Muscle of arm (tissue), 1 donor: ENCODE measurements at regions not wholly inside any gene's neighbourhood (a gene's known extent, or its start where the extent isn't known, plus 50 kb on each side); places are given as distances from the start of the nearest gene placed in this dataset.
A peak's percentile ranks its signal among the peaks of the same experiment; 100 is the strongest.
"Not testable (repeated sequence)": the region's sequence is repeated elsewhere in the genome, so short reads cannot be mapped to it uniquely, and the experiment has no call there.

Experiments
- DNase-seq: peaks from one replicate; pipeline ENCODE4 v3.0.0-alpha.2; 2013

GRCh38 chr13:31517599-31517998 lies 221.7 kb upstream of the RXFP2 start:
- DNase-seq: no peak

GRCh38 chr13:31518645-31519044 lies 220.7 kb upstream of the RXFP2 start:
- DNase-seq: no peak

GRCh38 chr13:31521435-31521834 lies 217.9 kb upstream of the RXFP2 start:
- no peak for DNase-seq

- DNase-seq: no peak
Observed at GRCh38 chr13:31522396-31522795, 216.9 kb upstream of the RXFP2 start.

GRCh38 chr13:31528176-31528575 lies 211.2 kb upstream of the RXFP2 start:
- no peak for DNase-seq

GRCh38 chr13:31528758-31529157 lies 210.6 kb upstream of the RXFP2 start:
- DNase-seq: no peak

- DNase-seq: no peak
Observed at GRCh38 chr13:31530922-31531321, 208.4 kb upstream of the RXFP2 start.

- no peak for DNase-seq
Observed at GRCh38 chr13:31537052-31537451, 202.3 kb upstream of the RXFP2 start.

- DNase-seq: peak; percentile 13
Observed at GRCh38 chr13:31538067-31539042, 201.0 kb upstream of the RXFP2 start.

- no peak for DNase-seq
Observed at GRCh38 chr13:31540281-31540680, 199.0 kb upstream of the RXFP2 start.

- DNase-seq: no peak
Observed at GRCh38 chr13:31543190-31543589, 196.1 kb upstream of the RXFP2 start.

GRCh38 chr13:31545616-31546015 lies 193.7 kb upstream of the RXFP2 start:
- no peak for DNase-seq

GRCh38 chr13:31556376-31556775 lies 182.9 kb upstream of the RXFP2 start:
- no peak for DNase-seq

- not testable (repeated sequence) for DNase-seq
Observed at GRCh38 chr13:31584221-31584620, 155.1 kb upstream of the RXFP2 start.

- no peak for DNase-seq
Observed at GRCh38 chr13:31587698-31588266, 151.5 kb upstream of the RXFP2 start.

- no peak for DNase-seq
Observed at GRCh38 chr13:31588316-31588715, 151.0 kb upstream of the RXFP2 start.

- no peak for DNase-seq
Observed at GRCh38 chr13:31588893-31589292, 150.4 kb upstream of the RXFP2 start.

GRCh38 chr13:31591642-31592233 lies 147.6 kb upstream of the RXFP2 start:
- DNase-seq: no peak

- DNase-seq: no peak
Observed at GRCh38 chr13:31594056-31594455, 145.3 kb upstream of the RXFP2 start.

GRCh38 chr13:31595563-31595962 lies 143.8 kb upstream of the RXFP2 start:
- no peak for DNase-seq

- no peak for DNase-seq
Observed at GRCh38 chr13:31598990-31599389, 140.3 kb upstream of the RXFP2 start.

- no peak for DNase-seq
Observed at GRCh38 chr13:31605076-31605860, 134.1 kb upstream of the RXFP2 start.
